ENCODE measurements at regions not wholly inside any gene's neighbourhood (a gene's known extent, or its start where the extent isn't known, plus 50 kb on each side); places are given as distances from the start of the nearest gene placed in this dataset.

DNA sequence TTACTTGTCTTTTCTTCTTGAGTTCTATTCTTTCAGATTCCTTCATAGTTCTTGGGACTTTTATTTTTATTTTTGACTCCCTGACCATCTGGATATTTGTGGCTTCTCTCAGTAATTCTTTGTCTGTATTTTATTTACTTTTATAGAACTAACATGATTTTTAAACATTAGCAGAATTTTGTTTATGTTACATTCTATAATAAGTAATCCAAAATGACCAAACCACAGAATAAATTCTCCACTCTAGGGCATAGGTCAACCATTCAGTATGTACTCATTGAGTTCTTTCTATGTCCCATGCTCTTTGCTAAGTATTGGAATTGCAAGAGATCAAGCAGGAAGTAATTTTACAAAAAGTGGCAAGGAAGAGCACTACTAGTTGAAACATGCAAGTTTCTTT is 969.0 kb downstream of the TTLL7 start:
- DNase-seq (ENCODE audit: low read depth) = no peak

DNA sequence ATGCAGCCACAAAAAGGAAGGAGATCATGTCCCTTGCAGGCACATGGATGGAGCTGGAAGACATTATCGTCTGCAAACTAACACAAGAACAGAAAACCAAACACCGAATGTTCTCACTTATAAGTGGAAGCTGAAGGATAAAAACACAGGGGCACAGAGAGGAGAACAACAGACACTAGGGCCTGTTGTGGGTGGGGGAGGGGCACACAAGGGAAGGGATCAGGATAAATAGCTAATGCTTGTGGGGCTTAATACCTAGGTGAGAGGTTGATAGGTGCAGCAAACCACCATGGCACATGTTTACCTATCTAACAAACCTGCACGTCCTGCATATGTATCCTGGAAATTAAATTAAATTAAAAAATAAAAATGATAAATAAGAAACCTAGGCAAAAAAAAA is 969.9 kb downstream of the TTLL7 start:
- DNase-seq (ENCODE audit: low read depth) = no peak

DNA sequence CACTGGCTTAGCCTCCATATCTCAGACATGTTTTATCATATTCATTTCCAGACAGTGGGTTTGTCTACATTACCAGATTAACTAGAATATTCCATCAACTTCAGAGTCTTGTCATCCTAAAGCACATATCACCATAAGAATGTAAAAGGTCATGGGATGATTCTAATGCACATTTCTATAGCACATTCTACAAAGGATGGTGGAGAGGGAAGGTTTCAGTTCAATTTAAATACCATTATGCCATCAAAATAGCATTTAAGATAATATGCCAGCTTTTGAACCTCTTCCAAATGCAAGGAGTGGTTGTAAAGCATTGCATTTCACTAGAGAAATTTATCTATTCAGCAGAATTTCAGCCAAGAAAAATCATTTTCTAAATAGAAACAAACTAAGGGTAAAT is 970.5 kb downstream of the TTLL7 start:
- DNase-seq (ENCODE audit: low read depth) = no peak

DNA sequence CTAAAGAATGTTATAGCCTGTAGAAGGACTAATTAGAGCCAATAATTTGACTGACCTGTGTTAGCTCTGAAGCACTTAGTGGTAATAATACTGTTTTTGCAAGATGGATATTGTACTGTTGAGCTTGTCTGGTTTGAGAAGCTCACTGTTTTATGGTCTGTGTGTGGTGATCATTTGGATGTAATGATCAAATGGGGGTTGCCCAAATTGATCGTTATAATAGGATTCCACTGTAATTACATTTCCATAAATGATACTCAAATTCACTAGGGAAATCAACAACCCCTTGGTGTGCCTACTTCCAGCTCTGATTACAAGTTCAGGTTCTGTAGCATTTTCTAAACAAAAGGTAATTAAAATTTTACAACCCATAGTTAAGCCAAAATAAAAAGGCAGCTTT is 971.4 kb downstream of the TTLL7 start:
- DNase-seq (ENCODE audit: low read depth) = no peak

DNA sequence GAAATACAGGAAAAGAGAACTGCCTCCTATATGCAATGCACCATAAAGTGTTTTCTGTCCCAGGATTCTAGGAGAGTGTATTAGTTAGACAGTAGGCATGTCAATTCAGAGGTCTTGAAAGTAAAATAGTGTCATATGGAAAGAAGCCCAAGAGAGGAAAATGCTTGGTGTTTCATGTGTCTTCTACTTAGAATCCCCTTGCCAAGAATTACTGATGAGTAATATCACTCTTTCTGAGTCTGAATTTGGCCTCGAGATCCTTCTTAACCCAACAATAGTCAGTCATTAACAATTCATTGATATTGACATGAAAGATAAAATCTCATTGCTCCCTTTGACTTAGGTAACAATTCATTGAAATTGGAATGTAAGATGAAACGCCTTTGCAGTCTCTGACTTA is 972.2 kb downstream of the TTLL7 start:
- DNase-seq (ENCODE audit: low read depth) = no peak

DNA sequence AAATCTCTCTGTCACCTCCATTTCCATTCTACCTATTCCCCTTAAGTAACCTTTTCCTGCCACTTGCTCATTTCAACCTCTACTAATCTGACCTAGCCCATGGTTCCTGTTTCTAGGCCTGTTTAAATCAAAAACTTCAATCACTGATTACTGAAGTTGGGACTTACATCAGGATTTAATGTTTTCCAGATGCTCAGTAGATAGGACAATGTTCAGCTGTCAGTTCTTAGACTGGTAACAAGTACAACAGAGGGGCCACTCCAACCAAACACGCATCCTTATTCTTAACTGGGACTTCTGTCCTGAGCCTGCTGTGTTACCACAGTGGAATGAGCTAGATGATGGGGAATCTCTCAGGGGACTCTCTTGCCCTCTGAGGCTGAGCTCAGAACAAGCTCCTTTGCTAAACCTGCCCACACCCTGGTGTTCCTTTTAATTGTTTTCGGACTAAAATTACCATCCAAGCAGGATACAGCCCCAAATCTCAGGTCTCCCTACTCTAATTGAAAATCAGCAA is 974.6 kb downstream of the TTLL7 start:
- DNase-seq (ENCODE audit: low read depth) = no peak

DNA sequence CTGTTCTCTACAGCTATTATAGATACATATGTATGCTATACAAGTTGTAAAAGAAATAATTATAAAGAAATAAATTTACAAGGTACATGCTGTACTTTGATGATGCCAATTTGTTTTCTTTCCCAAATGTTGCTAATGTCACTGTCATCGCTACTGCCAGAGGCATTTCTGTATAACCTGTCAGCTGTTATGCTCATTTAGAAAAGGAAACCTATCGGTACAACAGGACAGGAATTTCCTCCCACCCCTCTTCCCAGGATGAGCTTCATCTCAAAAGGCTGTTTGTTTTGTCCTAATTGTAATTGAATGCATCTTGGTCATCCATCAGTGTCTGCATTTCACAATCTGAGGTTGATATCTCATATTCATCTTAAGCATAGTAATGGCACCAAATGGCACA is 975.7 kb downstream of the TTLL7 start:
- no peak for DNase-seq (ENCODE audit: low read depth)

DNA sequence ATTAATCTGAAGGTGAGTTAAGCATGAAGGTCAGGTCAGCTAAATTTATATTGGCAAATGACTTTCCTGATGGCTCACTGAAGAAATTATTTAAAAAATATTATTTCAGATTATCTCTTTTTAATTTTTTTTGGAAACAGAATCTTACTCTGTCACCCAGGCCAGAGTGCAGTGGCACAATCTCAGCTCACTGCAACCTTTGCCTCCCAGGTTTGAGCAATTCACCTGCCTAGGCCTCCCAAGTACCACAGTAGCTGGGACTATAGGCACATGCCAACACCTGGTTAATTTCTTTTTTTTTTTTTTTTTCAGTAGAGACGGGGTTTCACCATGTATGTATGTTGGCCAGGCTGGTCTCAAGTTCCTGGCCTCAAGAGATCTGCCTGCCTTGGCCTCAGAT is 976.7 kb downstream of the TTLL7 start:
- no peak for DNase-seq (ENCODE audit: low read depth)

DNA sequence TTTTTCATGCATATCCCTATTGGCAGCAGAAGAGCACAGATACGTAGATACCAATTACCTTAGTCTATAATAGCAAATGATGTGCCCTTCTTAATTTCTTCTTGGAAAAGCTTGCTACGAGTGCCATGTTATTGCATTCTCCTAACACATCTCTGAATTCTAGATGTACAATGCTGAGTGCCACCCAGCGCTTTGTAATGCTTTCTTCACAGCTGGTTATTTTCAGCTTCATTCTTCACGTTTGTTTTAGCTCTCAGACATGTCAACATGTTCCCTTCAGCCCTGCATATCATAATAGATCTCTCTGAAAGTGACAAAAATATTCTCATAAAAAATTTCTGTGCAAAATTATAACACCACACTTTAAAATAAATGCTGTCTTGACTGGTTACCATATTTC is 981.2 kb downstream of the TTLL7 start:
- no peak for DNase-seq (ENCODE audit: low read depth)

DNA sequence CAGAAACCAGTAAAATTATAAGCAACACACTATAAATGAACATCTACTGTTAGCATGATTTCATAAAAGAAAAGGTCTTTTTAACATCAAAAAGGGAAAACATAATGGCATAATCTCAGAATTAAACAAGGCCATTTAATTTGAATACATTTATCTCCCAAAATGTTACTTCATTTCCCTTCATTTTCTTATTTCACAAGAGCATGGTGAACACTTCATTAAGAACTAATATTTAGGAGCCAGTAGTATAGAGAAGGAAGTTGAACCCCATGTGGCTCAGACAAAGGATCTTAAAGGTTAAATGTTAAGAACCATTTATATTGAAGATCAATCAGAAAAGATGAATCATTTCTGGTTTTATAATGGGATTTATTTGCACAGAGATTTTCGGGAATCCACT is 981.7 kb downstream of the TTLL7 start:
- DNase-seq (ENCODE audit: low read depth) = no peak

DNA sequence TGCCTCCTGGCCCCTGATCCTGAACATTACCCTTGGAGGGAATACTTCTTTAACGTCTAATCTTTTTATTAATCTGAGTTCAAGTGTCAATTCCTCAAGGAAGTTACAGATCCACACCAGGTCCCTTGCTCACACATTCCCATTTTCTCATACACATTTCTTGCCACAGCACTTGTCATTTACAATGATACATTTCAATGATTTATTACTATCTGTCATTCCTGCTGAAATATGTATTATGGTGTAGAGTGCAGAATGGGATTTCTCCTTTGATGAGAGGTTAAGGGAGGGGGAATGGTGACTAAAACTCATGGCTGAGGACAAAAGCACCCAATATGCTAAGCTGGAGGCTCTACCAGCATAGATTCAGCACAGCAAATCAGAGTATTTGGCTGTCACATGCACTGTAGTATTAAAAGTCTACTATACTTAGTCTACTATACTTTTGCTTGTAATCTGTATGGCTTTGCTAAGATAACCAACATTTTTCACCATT is 982.5 kb downstream of the TTLL7 start:
- DNase-seq (ENCODE audit: low read depth) = no peak

DNA sequence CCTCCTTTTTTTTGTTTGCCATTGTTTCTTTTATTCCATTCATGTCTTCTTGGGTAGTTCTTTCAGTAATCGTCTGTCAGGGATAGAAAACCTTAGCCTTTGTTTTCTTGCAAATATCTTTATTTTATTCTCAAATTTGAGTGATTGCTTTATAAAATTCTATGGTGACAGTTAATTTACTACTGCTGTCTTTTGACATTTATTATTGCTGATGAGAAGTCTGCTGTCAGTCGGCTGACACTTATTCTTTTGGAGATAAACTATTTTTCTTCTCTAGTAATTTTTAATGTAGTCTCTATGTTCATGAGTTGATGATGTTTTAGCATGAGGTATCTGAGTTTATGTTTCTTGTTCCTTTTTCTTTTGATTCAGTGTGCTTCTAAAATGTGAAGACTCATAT is 983.8 kb downstream of the TTLL7 start:
- DNase-seq (ENCODE audit: low read depth) = no peak

DNA sequence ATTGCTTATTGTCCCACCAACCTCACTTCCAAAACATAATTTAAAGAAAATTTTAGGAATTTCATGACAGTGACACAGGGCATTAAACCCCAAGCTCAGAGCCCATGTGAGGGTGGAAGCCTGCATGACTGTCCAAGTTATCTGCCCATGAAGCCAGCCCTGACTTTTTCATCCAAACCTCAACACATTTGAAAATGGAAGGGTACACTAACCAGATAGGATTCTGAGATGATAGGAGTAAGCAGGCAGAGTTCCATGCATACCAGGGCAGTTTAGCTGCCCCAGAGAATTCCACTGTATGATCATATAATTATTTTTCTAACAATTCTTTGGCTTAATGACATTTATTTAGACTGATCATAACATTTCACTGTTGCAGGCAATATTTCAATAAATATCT is 986.0 kb downstream of the TTLL7 start:
- DNase-seq (ENCODE audit: low read depth) = no peak

DNA sequence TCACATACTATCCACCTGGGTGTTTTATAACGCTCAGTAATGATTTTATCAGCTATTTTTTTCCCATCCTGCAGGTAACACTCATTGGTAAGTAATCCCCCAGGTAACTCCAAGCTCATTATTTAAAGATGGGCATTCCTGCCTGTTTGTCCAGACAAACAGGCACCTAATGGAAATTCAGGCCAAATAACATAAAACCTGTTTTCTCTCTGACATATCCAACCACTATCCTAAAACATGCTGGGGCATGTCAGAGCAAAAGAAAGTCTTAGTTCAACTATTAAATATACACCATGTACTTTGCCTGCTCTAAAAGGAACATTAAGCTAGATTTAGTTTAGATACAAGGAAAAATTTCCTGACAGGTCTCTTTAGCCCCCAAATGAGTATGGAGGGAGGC is 987.7 kb downstream of the TTLL7 start:
- no peak for DNase-seq (ENCODE audit: low read depth)

DNA sequence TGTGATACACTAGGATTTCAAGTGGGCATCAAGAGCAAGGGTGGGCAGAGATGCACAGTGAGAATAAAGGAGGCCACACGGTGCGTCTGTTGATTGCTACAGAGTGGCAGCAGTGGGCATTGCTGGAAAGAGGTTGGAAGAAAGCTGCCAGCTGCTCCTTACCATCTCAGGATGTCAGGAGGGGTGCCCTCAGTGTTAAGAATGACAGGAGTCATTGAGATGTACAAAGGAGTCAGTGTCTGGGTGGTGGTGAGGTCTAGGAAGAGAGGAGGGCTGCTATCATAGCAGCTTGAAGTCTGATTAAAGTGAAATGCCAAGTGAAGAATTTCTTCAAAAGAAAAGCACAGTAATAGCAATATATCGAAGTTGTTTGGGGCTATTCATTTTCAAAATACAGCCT is 992.7 kb downstream of the TTLL7 start:
- no peak for DNase-seq (ENCODE audit: low read depth)

DNA sequence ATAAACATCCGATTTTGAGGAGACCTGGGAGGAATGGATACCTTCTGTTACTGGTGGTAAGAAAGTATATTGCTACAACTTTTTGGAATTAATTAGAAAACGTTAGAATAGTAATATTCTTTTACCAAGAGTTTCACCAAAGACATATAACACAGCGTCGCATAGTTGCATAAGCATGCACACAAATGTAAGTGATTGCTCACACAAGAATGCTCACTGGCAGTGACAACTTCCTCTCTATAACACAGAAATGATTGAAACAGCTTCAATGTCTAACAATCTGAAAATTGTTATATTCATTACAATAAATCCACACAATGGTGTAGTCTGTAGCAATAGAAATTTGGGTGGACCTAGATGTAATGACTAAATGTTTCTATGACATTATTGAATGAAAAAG is 998.6 kb downstream of the TTLL7 start:
- DNase-seq (ENCODE audit: low read depth) = no peak

DNA sequence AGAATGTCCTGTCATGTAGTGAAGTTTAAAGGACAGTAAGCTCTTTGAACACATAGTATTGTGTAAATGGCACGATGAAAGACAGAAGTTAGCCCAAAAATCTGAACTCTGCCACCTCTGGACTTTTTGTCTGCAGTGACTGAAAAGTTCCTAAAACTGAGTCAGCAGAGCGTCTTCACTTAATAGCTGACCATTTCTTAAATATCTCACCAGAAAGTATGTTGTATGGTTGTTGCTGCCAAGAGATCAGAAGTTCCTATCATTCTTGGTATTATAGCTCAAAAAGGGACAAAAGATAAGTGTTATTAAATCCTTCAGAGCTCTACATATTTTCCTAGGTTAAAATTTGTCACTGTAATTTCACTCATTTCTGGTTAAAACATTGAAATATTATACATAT is 1003.0 kb downstream of the TTLL7 start:
- DNase-seq (ENCODE audit: low read depth) = no peak

DNA sequence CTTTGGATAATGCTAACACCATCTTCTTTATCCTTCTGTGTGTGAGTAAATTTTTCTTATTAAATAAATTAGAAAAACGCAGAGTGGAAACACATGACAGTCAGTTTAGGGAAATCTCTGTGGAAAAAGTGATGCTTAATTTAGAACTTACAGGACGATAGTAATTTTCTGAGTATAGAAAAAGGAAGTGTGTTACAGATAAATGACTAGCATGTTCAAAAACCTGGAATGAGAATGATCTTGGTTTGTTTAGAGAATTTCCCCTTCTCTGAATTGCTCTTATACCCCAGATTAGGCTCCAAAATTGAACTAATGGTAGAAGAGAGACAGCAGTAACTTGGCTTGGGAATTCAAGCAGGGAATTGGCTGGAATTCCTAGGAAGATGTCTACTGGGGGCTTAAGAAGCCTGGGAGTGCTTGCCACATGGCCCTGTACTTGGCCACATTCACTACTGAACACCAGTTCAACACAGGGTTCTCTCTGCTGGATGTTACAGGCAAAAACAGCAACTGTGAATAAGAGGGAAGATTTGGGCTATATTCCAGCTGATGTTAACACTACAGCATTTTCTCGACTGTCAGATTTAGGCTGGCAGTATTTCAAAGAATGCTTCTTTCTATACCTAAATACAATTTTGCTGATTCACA is 1004.2 kb downstream of the TTLL7 start:
- DNase-seq (ENCODE audit: low read depth) = no peak

DNA sequence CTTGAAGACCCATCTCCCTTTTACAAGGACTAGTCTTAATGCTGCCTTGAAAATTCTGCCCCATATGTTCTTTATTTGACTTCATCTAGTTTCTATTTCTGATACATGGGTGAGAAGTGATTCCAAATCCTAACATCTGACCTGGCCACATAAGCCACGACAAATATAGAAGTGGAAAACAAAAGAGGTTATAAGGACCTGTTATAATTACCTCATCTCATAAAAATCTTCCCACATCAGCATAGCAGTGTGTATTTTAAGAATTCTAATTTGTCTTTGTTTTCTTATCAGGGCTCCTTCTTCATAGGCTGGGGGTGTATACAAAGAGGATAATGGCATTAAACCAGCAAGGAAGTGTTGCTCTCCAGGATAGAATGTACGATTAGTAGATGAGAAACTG is 1007.4 kb downstream of the TTLL7 start:
- DNase-seq (ENCODE audit: low read depth) = no peak

DNA sequence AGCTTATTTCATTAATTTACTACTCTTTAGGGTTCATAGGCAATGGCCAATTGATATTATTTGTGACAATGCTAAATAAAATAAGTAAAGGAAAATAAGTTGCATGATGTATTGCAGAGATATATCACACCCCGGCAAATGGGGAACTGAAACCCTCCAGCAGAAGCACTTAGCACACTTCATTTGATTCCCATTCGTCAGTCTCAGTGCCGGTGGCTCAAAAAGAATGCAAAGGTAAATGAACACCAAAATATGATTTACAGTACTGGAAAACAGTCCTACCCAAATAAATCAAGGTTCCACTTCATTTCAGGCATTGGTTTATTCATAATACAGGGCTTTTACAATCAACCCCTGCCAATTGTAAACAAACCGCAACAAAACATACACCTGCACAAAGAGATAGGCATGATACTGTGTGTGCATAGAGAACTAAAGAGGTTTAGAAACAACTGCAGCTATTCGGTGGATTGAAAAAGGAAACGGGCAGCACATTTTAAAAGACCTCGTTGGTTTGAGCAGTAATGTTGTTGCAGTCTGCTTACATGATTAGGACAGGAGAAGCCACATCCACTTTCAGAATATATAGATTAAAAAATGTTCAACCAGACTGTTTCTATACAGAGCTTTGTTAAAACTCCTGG is 1019.2 kb downstream of the TTLL7 start:
- DNase-seq (ENCODE audit: low read depth) = no peak

DNA sequence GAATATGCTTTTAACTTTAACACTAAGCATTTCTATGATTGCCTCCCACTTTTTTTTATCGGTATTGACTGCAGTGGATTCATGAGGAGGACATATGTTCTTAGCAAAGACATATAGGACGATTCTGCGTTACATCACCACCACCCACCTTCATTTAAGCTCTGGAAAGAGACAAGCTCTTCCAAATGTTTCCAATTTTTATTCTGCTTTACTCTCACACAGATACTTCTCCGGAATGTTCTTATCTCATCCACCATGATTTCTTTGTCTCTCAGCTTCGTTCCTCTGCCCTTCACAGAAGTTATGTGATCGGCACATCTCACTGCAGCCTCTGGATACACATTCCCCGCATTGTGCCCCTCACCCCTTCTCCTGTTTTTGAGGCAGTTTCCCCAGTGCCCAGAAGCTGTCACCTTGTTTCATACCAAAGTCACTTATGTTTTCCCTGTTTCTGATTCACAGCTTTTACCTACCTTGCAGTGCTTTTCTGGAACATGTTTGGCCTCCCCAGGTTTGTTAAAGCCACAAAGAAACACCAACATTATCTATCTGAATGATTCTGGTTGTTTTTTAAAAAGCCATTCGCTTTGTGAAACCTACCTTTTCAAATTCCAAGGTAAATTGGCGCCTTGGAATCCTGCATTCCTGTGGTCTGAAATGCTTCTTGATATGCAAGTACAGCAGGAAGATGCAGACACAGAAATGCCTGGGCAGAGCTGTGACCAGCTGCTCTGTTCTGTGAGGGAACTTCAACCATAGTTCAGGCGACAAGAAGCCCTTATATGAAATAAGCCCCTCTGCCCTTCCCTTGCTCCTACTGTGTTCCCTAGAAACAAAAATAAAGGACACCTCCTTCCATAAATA is 1020.2 kb downstream of the TTLL7 start:
- no peak for DNase-seq (ENCODE audit: low read depth)

DNA sequence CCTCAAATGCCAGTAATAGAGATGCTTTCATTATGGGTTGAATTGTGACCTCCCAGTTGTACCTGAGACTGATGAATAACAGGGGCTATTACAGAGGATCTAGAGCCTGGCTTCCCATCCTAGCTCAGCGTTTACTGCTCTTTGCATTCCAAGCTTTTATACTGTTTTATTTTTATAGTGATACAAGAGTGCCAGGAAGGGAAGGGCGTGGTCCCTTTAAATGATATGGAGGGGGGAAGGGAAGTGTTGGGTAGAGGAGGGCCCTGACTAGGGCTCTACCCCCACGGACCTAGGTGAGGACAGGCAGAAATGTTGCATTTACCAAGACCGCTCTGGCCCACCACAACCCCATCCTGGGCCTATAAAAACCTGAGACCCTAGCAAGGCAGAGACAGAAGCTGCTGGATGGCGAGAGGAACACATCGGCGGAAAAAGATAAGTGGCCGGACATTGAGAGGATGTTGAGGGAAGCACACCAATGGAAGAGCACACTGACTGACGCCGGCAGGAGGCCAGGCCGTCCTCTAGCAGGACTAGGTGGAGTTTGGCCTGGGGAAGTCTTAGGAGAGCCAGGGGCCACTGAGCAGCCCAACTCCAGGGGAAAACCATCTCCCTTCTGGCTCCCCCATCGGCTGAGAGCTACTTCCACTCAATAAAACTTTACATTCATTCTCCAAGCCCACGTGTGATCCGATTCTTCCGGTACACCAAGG is 1025.9 kb downstream of the TTLL7 start:
- DNase-seq (ENCODE audit: low read depth) = no peak
